ENCODE measurements at regions not wholly inside any gene's neighbourhood (a gene's known extent, or its start where the extent isn't known, plus 50 kb on each side); places are given as distances from the start of the nearest gene placed in this dataset.

GRCh38 chr13:80530191-80530590, 189.3 kb upstream of the SPRY2 start:
- TF ChIP-seq, protein P1, sequence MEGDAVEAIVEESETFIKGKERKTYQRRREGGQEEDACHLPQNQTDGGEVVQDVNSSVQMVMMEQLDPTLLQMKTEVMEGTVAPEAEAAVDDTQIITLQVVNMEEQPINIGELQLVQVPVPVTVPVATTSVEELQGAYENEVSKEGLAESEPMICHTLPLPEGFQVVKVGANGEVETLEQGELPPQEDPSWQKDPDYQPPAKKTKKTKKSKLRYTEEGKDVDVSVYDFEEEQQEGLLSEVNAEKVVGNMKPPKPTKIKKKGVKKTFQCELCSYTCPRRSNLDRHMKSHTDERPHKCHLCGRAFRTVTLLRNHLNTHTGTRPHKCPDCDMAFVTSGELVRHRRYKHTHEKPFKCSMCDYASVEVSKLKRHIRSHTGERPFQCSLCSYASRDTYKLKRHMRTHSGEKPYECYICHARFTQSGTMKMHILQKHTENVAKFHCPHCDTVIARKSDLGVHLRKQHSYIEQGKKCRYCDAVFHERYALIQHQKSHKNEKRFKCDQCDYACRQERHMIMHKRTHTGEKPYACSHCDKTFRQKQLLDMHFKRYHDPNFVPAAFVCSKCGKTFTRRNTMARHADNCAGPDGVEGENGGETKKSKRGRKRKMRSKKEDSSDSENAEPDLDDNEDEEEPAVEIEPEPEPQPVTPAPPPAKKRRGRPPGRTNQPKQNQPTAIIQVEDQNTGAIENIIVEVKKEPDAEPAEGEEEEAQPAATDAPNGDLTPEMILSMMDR (IDR thresholded peaks at IDR 0.05) = no peak
- no peak for TF ChIP-seq POLR2A (IDR thresholded peaks at IDR 0.05)
